Chondrocyte (in vitro differentiated cells): ENCODE measurements at regions not wholly inside any gene's neighbourhood (a gene's known extent, or its start where the extent isn't known, plus 50 kb on each side); places are given as distances from the start of the nearest gene placed in this dataset.
"Not testable (repeated sequence)": the region's sequence is repeated elsewhere in the genome, so short reads cannot be mapped to it uniquely, and the experiment has no call there.

Experiments used
- DNase-seq: peaks from one replicate; pipeline ENCODE4 v3.0.0; 2021; ENCODE audit warnings: mixed read lengths, low spot score
- H3K27ac Mint-ChIP-seq: one replicate; pipeline ENCODE4 v1.8.0; 2021; ENCODE audit warnings: mild to moderate bottlenecking, moderate library complexity, mixed read lengths; ENCODE audit not compliant: unreplicated experiment
- H3K27me3 Mint-ChIP-seq: 2 replicates; pipeline ENCODE4 v1.8.0; 2021; ENCODE audit warnings: low read depth, mixed read lengths
- H3K36me3 Mint-ChIP-seq: 2 replicates; pipeline ENCODE4 v1.8.0; 2021; ENCODE audit warnings: low read depth, mixed read lengths
- H3K4me1 Mint-ChIP-seq: 2 replicates; pipeline ENCODE4 v1.8.0; 2021; ENCODE audit warnings: low read depth, mild to moderate bottlenecking, mixed read lengths
- H3K4me3 Mint-ChIP-seq: one replicate; pipeline ENCODE4 v1.8.0; 2021; ENCODE audit warnings: mild to moderate bottlenecking, moderate library complexity, mixed read lengths; ENCODE audit not compliant: unreplicated experiment
- H3K9me3 Mint-ChIP-seq: 2 replicates; pipeline ENCODE4 v1.8.0; 2021; ENCODE audit warnings: low read depth, mixed read lengths
- CTCF ChIP-seq: fragments of 200-600 bp; sonication (generic); IDR thresholded peaks from 2 replicates; pipeline ENCODE4 v1.5.0; 2021; ENCODE audit warnings: antibody characterized with exemption, mild to moderate bottlenecking, moderate library complexity

DNA sequence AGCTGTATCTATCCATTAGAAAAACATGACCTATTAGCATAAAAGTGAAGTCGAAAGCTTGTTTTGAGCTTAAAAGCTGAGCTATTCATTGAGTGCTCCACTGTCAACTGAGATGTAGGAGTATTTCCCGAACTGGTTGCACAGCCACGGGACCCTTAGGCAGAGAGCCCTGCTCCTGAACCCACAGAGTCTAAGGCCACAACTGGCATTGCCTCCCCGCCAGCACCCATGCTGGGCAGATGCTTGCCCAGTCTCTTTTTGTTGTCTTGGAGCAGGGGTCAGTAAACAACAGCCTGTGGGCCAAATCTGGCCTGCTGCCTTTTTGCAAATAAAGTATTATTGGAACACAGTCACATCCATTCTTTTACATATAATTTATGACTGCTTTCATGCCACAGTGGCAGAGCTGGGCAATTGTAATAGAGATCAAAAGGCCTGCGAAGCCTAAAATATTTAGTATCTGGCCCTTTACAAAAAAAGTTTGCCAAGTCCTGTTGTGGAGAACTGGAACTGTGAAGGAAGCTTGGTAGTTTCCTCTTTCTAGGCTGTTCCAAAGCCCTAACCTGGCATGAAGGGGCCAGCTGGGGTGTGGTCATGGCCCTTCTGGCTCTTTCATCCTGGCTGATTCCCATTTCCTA, 58.4 kb upstream of the WAPL start:
- no peak for DNase-seq
- no peak overlapping the region for H3K27ac Mint-ChIP-seq
- no peak for TF ChIP-seq CTCF
- H3K9me3 Mint-ChIP-seq = no peaks in the 10 kb centered on the region
- H3K27me3 Mint-ChIP-seq = no peaks in the 10 kb centered on the region
- no peaks in the 10 kb centered on the region for H3K36me3 Mint-ChIP-seq
- H3K4me3 Mint-ChIP-seq = no peak overlapping the region
- H3K4me1 Mint-ChIP-seq = peaks cover under 1% of the 10 kb centered on the region

DNA sequence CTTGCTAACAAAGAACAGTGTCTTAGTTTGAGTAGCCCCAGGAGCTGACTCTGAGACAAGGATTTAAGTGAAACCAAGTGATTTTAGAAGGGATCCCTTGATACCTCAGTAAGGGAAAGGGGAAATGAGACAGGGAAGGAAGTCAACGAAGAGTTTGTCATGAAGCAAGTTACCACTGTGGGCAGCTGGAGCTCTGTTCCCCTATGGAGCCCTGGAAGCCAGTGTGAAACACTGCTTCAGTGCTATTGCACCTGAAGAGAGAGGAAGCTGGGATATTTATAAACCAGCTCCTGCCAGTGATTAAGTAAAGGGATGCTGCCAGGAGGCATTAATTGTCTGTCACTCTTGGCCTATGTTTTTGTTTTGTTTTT, 58.9 kb upstream of the WAPL start:
- TF ChIP-seq CTCF = no peak
- H3K4me3 Mint-ChIP-seq = no peak overlapping the region

GRCh38 chr10:86583983-86584382, 62.4 kb upstream of the WAPL start:
- no peak for DNase-seq
- H3K4me1 Mint-ChIP-seq = peaks cover 9% of the 10 kb centered on the region
- no peak for TF ChIP-seq CTCF

More for the DNA sequence above, 58.9 kb upstream of the WAPL start:
- no peaks in the 10 kb centered on the region for H3K27me3 Mint-ChIP-seq
- H3K36me3 Mint-ChIP-seq = no peaks in the 10 kb centered on the region
- H3K27ac Mint-ChIP-seq = no peak overlapping the region
- H3K9me3 Mint-ChIP-seq = no peaks in the 10 kb centered on the region
- H3K4me1 Mint-ChIP-seq = peaks cover 5% of the 10 kb centered on the region
- no peak for DNase-seq

GRCh38 chr10:86585037-86585929, 63.7 kb upstream of the WAPL start:
- TF ChIP-seq CTCF = peak; percentile 100
- Mint-ChIP-seq H3K27me3 (no peaks in the 10 kb centered on the region), H3K4me1 (peaks cover 9% of the 10 kb centered on the region), H3K4me3 (no peak overlapping the region), H3K36me3 (no peaks in the 10 kb centered on the region), H3K9me3 (no peaks in the 10 kb centered on the region), H3K27ac (no peak overlapping the region)
- DNase-seq = no peak

More at GRCh38 chr10:86583983-86584382, 62.4 kb upstream of the WAPL start:
- Mint-ChIP-seq H3K9me3 (no peaks in the 10 kb centered on the region), H3K27me3 (no peaks in the 10 kb centered on the region), H3K27ac (no peak overlapping the region), H3K36me3 (no peaks in the 10 kb centered on the region), H3K4me3 (no peak overlapping the region)

GRCh38 chr10:86586516-86586915, 64.9 kb upstream of the WAPL start:
- Mint-ChIP-seq H3K36me3 (no peaks in the 10 kb centered on the region), H3K27ac (no peak overlapping the region), H3K9me3 (no peaks in the 10 kb centered on the region), H3K4me3 (no peak overlapping the region), H3K27me3 (no peaks in the 10 kb centered on the region), H3K4me1 (peaks cover 9% of the 10 kb centered on the region)
- TF ChIP-seq CTCF = no peak
- DNase-seq = no peak

GRCh38 chr10:86588781-86589180, 65.6 kb upstream of the OPN4 start:
- H3K36me3 Mint-ChIP-seq, DNase-seq, H3K27ac Mint-ChIP-seq, H3K27me3 Mint-ChIP-seq, H3K4me3 Mint-ChIP-seq, H3K4me1 Mint-ChIP-seq, H3K9me3 Mint-ChIP-seq: not testable (repeated sequence)
